GM12875 (cell line): ENCODE measurements at regions not wholly inside any gene's neighbourhood (a gene's known extent, or its start where the extent isn't known, plus 50 kb on each side); places are given as distances from the start of the nearest gene placed in this dataset.

Experiments
- H3K4me3 ChIP-seq: one replicate; pipeline ENCODE4 v1.5.1; 2011; ENCODE audit warnings: low read depth, low read length, control low read depth
- CTCF ChIP-seq: IDR thresholded peaks from 2 replicates; pipeline ENCODE4 v1.5.1; 2011; ENCODE audit warnings: low read depth, mild to moderate bottlenecking, control low read depth, inconsistent platforms, low read length, moderate library complexity, borderline replicate concordance; ENCODE audit not compliant: insufficient read depth

- TF ChIP-seq CTCF: no peak
- no peak overlapping the region for H3K4me3 ChIP-seq
These were observed 57.3 kb upstream of the AP1S2 start for GRCh38 chrX:15911734-15912550.

DNA sequence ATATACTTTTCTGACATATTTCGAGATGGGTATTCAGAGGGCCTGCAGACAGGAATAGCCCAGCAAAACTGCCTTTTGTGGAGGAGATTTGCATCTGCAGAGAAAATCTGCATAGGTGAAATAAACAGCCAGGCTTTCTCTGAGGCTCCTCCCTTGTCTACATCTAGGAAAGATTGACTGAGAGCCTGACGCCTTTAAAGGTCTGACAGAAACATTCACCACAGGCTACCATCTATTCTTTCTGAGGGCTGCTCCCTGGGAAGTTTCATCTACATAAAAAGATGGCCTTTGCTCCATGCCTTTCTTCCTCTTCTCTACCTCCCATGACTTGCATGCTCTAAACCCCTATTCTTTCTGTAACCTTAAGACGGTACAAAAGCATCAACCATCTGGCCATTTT lies 55.0 kb upstream of the AP1S2 start:
- TF ChIP-seq CTCF: no peak
- no peak overlapping the region for H3K4me3 ChIP-seq

DNA sequence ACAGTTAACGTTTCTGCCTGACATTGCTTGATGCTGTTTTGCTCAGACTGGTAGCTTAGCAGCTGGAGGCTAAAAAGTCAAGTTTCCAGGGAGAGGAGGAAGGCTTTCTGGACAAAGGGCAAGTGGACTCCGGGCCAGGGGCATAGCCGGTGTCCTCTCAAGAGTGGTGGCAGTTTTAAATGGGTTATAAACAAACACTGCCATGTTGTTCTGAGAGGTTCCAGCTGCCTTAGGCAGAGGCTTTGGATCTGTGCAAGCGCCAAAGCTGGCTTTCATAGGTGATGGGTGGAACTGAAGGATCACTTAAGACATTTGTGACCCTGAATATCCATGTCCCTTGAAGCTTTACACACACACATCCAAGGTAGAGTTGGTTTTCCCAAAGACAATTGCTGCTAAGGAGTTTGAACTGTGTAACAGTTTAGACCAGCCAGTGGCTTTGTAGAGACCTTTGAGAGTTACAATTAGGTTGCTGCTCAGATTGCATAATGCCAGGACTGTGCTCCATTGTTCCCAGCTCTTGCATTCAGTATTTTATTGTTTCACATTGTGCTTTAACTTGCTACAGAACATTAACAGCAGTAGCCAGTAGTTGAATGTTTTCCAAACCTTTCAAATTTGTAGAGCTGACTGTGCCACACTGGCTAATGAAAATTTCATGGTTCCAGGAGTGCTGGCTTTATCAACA lies 54.1 kb upstream of the AP1S2 start:
- H3K4me3 ChIP-seq: no peak overlapping the region
- TF ChIP-seq CTCF: no peak

- TF ChIP-seq CTCF: no peak
These were observed 51.7 kb upstream of the AP1S2 start for GRCh38 chrX:15906041-15906943.

More at GRCh38 chrX:15906041-15906943, 51.7 kb upstream of the AP1S2 start:
- no peak overlapping the region for H3K4me3 ChIP-seq
